ENCODE measurements at regions not wholly inside any gene's neighbourhood (a gene's known extent, or its start where the extent isn't known, plus 50 kb on each side); places are given as distances from the start of the nearest gene placed in this dataset.

DNA sequence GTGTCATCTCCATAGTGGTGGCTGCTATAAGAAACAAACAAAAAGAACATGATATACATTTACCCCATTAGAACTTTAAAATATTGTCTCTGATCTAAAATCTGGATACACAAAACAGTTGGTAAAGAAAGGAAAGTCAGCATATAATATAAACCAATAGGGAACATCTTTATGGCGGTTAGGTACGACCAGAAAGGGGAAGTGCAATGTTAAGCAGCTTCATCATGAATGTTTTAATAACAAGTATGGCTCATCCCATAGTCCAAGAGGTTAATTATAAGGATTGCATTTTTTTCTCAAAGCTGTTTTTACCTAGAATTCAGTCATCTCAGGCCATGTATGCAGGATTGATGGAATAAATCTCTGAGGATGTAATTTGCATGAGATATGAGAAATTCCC, 1869.7 kb downstream of the PCDH7 start:
- Histone ChIP-seq H2BK5ac (ENCODE audit: low read depth, low read length) (no peak overlapping the region), H4K5ac (ENCODE audit: insufficient read length, low read depth, low read length) (no peak overlapping the region), H3K4ac (replicated peaks; ENCODE audit: insufficient read length, low read depth, low read length) (no peak overlapping the region), H3K18ac (ENCODE audit: extremely low read depth, low read length) (no peak overlapping the region), H2BK120ac (replicated peaks; ENCODE audit: low read depth, low read length) (no peak overlapping the region), H3K36me3 (ENCODE audit: control insufficient read depth in 2 of 4, insufficient read depth in 4 of 4, low read length in 3 of 4) (no peaks in the 10 kb centered on the region), H3K27me3 (replicated peaks in 1 of 4; ENCODE audit: control insufficient read depth in 3 of 4, extremely low read depth in 1 of 4, insufficient read depth in 3 of 4, low read length in 3 of 4) (no peaks in the 10 kb centered on the region), H2BK15ac (ENCODE audit: low read length) (no peak overlapping the region), H3K9ac (replicated peaks in 1 of 4; ENCODE audit: extremely low read depth in 1 of 4, low read depth in 3 of 4, low read length in 3 of 4) (no peak overlapping the region), H3K23ac (ENCODE audit: insufficient read length) (no peak overlapping the region), H3K23me2 (ENCODE audit: low read depth, low read length) (no peaks in the 10 kb centered on the region), H3K4me3 (ENCODE audit: extremely low read depth in 1 of 4, insufficient read depth in 2 of 4, low read depth in 3 of 4, low read length in 4 of 4) (no peak overlapping the region), H3K27ac (ENCODE audit: low read depth, low read length) (no peak overlapping the region), H2AK5ac (ENCODE audit: low read depth, low read length) (no peak overlapping the region), H2BK20ac (ENCODE audit: low read length) (no peak overlapping the region), H3K14ac (ENCODE audit: insufficient read length) (no peak overlapping the region), H4K91ac (replicated peaks; ENCODE audit: insufficient read length, low read length) (no peak overlapping the region), H3K4me1 (replicated peaks in 1 of 4; ENCODE audit: control insufficient read depth in 3 of 4, insufficient read depth in 4 of 4, low read length in 3 of 4) (0 out of 7 replicates have a peak, but pooled peaks cover 0 to 3% (median 0%) of the 10 kb centered on the region in 4 experiments), H3K9me3 (ENCODE audit: insufficient read depth in 2 of 2, low read depth in 1 of 2, low read length in 1 of 2) (no peaks in the 10 kb centered on the region), H3K56ac (replicated peaks; ENCODE audit: insufficient read length, low read depth, low read length) (no peak overlapping the region), H2AFZ (ENCODE audit: low read length) (no peak overlapping the region), H3K79me2 (ENCODE audit: control insufficient read depth in 1 of 2, insufficient read depth in 2 of 2, low read length in 2 of 2) (no peaks in the 10 kb centered on the region), H4K20me1 (replicated peaks in 1 of 2; ENCODE audit: control insufficient read depth in 1 of 2, insufficient read depth in 2 of 2, low read length in 2 of 2) (no peaks in the 10 kb centered on the region), H3K79me1 (ENCODE audit: low read depth, low read length) (no peaks in the 10 kb centered on the region), H3K4me2 (ENCODE audit: insufficient read depth in 1 of 2, low read depth in 2 of 2, low read length in 2 of 2) (no peak overlapping the region), H4K8ac (ENCODE audit: extremely low read depth, insufficient read depth, low read length) (no peak overlapping the region), H2BK12ac (ENCODE audit: low read depth, low read length) (no peak overlapping the region)
- CTCF ChIA-PET (ENCODE audit: partially characterized antibody), result no interaction called here
- no peak for FAIRE-seq
- no peak for DNase-seq (ENCODE audit: low read depth in 1 of 2, low spot score in 2 of 2)
- POLR2A ChIA-PET (ENCODE audit: partially characterized antibody), result no interaction called here
- 88% methylated on average over 2 of the region's 2 CpGs; no CpG with 5 or more reads in 1 of the 2 experiments for WGBS, 2 experiments (ENCODE audit: extremely low coverage in 1 of 2, insufficient coverage in 1 of 2, insufficient read length in 1 of 2, insufficient replicate concordance in 2 of 2, low coverage in 1 of 2, low lambda C conversion rate in 2 of 2, missing lambda C conversion rate in 1 of 2)
- TF ChIP-seq FOSL1 (IDR thresholded peaks at IDR 0.05; ENCODE audit: insufficient read depth, low read depth, low read length), result no peak
- no peak for TF ChIP-seq RXRA (IDR thresholded peaks at IDR 0.05; ENCODE audit: insufficient read depth, low read depth, low read length)
- TF ChIP-seq JUND (IDR thresholded peaks at IDR 0.05; ENCODE audit: low read length), result no peak
- no peak for TF ChIP-seq CHD2 (IDR thresholded peaks at IDR 0.05; ENCODE audit: low read length)
- no peak for TF ChIP-seq SUZ12 (IDR thresholded peaks at IDR 0.05; ENCODE audit: low read length)
- TF ChIP-seq POLR2A (IDR thresholded peaks at IDR 0.05; ENCODE audit: control extremely low read depth in 1 of 2, low read depth in 2 of 2, low read length in 2 of 2), result no peak
- TF ChIP-seq, protein P1, sequence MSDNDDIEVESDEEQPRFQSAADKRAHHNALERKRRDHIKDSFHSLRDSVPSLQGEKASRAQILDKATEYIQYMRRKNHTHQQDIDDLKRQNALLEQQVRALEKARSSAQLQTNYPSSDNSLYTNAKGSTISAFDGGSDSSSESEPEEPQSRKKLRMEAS (IDR thresholded peaks at IDR 0.05), result no peak
